ENCODE measurements at regions not wholly inside any gene's neighbourhood (a gene's known extent, or its start where the extent isn't known, plus 50 kb on each side); places are given as distances from the start of the nearest gene placed in this dataset.
"Not testable (repeated sequence)": the region's sequence is repeated elsewhere in the genome, so short reads cannot be mapped to it uniquely, and the experiment has no call there.

DNA sequence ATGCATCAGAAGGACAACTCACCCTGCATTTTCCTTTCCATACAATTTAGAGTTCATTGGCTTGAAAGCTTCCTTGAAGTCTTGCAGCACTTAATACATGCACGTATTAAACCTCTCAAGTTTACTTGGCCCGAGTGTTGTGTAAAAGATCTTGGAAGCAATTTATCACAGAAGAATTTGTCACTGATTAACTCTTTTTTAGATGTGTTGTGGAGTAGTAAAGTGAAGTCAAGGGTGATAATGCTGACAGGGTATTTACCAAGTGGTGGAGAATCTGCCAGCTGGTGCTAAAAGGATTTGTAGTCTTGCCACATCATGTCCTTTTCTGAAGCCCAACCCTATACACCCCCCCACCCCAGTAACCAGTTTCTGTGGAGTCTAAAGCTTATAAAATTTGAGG is 421.0 kb upstream of the MIR17HG start:
- DNase-seq (ENCODE audit: insufficient read length, low spot score): no peak
- FAIRE-seq: no peak
- TF ChIP-seq, protein P1, sequence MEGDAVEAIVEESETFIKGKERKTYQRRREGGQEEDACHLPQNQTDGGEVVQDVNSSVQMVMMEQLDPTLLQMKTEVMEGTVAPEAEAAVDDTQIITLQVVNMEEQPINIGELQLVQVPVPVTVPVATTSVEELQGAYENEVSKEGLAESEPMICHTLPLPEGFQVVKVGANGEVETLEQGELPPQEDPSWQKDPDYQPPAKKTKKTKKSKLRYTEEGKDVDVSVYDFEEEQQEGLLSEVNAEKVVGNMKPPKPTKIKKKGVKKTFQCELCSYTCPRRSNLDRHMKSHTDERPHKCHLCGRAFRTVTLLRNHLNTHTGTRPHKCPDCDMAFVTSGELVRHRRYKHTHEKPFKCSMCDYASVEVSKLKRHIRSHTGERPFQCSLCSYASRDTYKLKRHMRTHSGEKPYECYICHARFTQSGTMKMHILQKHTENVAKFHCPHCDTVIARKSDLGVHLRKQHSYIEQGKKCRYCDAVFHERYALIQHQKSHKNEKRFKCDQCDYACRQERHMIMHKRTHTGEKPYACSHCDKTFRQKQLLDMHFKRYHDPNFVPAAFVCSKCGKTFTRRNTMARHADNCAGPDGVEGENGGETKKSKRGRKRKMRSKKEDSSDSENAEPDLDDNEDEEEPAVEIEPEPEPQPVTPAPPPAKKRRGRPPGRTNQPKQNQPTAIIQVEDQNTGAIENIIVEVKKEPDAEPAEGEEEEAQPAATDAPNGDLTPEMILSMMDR (IDR thresholded peaks at IDR 0.05; ENCODE audit: insufficient read depth, missing control alignments): no peak

DNA sequence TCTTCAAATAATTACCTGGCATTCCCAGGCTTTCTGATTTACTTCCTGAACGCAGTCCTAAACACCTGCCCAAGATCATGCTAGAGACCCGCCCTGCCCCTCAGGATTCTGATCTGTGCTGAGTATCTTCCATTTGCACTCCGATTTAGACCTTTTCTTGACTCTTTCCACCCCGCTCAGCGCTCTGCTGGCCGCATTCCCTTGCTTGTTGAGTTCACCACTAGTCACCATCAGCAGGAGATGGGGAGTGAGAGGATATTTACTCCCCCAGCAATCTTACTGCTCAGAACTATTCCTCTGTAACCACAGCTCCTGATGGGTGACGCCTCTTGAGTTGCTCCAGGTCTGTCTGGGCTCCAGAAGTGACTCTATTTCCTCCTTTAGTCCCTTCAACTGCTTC is 419.4 kb upstream of the MIR17HG start:
- no peak for DNase-seq (ENCODE audit: insufficient read length, low spot score)
- no peak for FAIRE-seq
- TF ChIP-seq, protein P1 (IDR thresholded peaks at IDR 0.05; ENCODE audit: insufficient read depth, missing control alignments): no peak

DNA sequence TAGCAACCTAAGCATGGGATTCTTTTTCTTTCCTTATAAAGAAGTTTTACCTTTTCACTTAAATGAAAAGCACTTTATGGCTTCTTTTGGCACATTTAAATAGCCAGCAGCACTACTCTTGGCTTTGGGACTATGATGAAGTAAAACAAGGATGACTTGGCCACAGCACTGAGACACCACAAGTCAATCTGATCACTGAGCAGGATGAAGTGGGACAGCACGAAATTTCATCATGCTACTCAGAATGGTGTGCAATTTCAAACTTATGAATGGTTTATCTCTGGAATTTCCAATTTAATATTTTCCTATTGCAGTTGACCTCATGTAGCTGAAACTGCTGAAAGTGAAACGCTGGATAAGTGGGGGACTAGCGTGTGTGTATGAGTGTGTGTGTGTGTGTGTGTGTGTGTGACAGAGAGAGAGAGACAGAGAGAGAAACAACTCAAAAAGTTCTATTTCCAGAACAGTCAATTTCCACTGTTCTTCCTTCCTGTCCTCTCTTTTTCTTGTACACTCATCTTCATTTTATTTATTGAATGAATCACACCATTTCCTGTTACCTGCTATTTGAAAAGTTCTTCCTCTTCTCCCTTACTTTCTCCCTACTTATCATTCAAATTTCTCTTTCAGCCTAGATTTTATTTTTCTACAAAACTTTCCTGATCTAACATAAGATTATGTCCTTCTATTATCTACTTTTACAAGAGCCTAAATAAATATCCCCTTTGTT is 414.2 kb upstream of the MIR17HG start:
- TF ChIP-seq, protein P1 (IDR thresholded peaks at IDR 0.05; ENCODE audit: insufficient read depth, missing control alignments): no peak
- DNase-seq (ENCODE audit: insufficient read length, low spot score) (no peak), FAIRE-seq (no peak)

DNA sequence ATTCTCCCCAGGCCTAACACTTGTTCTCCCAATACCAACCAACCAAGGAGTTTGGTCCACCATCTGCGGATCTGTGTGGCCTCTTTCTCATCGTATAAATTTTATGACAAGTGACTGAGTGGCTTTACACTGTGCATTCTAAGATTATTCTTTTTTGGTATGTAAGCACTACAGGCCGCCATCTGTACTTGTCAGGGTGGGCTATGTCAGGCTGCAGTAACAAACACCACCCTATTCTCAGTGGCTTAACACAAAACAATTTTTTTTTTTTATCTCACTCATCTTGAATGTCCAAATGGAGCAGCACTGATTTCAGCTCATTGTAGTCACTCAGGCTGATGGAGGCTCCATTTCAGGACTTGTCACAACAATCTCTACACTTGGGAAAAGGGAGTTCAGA is 412.7 kb upstream of the MIR17HG start:
- DNase-seq (ENCODE audit: insufficient read length, low spot score) (no peak), FAIRE-seq (no peak)
- TF ChIP-seq, protein P1 (IDR thresholded peaks at IDR 0.05; ENCODE audit: insufficient read depth, missing control alignments): no peak

DNA sequence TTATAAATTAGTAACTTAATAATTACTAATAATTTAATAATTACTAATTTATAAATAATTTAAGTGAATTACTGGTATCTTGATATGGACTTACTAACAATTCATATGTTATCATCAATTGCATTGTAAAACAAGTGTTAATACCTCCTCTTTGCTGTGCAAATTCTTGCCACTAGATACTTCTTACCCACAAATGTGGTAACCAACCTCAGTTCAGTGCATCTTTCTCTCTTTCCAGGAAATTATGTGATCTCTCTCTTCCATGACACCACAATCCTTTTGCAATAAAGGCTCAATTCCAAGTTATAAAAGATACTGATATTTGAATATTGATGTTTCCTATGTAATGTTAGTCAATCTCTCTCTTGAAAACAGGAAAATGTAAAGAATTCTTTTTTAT is 408.6 kb upstream of the MIR17HG start:
- no peak for FAIRE-seq
- no peak for DNase-seq (ENCODE audit: insufficient read length, low spot score)
- TF ChIP-seq, protein P1 (IDR thresholded peaks at IDR 0.05; ENCODE audit: insufficient read depth, missing control alignments): no peak

DNA sequence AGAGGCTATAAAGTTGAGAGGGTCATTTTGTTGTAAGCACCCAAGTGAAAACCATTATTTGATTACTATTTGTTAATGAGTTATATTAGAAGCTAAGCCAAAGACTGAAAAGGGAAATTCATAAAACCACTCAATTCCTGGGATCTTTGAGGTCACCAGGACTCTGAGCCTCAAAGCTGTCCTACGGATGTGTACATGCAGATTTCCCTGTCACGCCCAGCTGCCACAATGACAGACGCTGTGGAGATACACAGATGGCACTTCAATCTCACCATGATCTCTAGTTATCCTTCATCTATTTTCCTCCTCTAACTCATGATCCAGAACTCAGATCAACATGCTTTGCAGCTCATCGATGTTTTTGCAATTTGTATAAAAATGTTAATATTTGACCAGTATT is 403.5 kb upstream of the MIR17HG start:
- FAIRE-seq: peak; percentile 97
- TF ChIP-seq, protein P1 (IDR thresholded peaks at IDR 0.05; ENCODE audit: insufficient read depth, missing control alignments): no peak
- DNase-seq (ENCODE audit: insufficient read length, low spot score): no peak

DNA sequence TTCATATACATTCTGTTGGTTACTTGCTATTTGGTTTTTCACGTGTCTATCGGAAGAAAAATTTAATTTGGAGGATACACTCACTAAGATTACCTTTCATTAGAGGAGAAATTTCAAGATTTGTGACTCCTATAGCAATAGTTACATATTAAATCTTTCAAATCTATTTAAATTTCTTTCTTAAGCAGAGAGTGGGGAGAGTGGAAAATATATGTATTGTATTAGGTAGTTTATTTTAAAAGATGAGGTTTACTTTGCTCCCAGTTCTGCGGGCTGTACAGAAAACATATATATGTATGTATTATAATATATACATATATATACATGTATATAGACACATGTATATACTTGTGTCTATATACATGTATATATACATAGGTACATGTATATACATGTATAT is 402.3 kb upstream of the MIR17HG start:
- DNase-seq (ENCODE audit: insufficient read length, low spot score); FAIRE-seq: not testable (repeated sequence)

DNA sequence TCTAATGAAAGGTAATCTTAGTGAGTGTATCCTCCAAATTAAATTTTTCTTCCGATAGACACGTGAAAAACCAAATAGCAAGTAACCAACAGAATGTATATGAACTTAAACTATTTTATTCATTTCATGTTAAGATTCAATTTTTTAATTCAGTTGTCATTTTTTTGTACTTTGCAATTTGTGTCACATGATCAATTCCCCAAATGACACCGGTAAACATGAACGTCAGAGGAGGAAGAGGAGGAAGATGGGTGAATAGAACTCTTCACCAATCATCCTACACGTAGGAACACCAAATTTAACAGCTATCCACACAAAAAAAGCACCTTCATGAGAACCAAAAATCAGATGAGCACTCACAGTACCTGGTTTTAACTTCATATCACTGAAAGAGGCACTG is 401.4 kb upstream of the MIR17HG start:
- FAIRE-seq: not testable (repeated sequence)

More for the DNA sequence above, 401.4 kb upstream of the MIR17HG start:
- not testable (repeated sequence) for DNase-seq (ENCODE audit: insufficient read length, low spot score)
